Activated CD4-positive, alpha-beta T cell treated with anti-CD3 and anti-CD28 coated beads, Interleukin-2, amount 10 ng/mL, durations not matched to agents 7 days and 5 days (primary cell): ENCODE measurements at regions not wholly inside any gene's neighbourhood (a gene's known extent, or its start where the extent isn't known, plus 50 kb on each side); places are given as distances from the start of the nearest gene placed in this dataset.
"Not testable (repeated sequence)": the region's sequence is repeated elsewhere in the genome, so short reads cannot be mapped to it uniquely, and the experiment has no call there.

Source experiments
- CTCF ChIA-PET: fragments of 350-600 bp; sonication (Branson Sonifier 250); formaldehyde crosslinking; loops from one replicate; lab custom pipeline; 2021; ENCODE audit warnings: antibody characterized with exemption; lab: Charles Lee
- POLR2A ChIA-PET: fragments of 350-600 bp; sonication (Branson Sonifier 250); formaldehyde crosslinking; loops from one replicate; lab custom pipeline; 2021; ENCODE audit warnings: antibody characterized with exemption; lab: Charles Lee
- DNase-seq: peaks from one replicate; pipeline ENCODE4 v3.0.0-alpha.2; 2020
- H3K27ac Mint-ChIP-seq: one replicate; pipeline ENCODE4 v1.8.0; 2021; ENCODE audit warnings: mild to moderate bottlenecking, moderate library complexity, mixed read lengths
- H3K27me3 Mint-ChIP-seq: one replicate; pipeline ENCODE4 v1.8.0; 2021; ENCODE audit warnings: mixed read lengths
- H3K36me3 Mint-ChIP-seq: one replicate; pipeline ENCODE4 v1.8.0; 2021; ENCODE audit warnings: low read depth, mixed read lengths
- H3K4me1 Mint-ChIP-seq: one replicate; pipeline ENCODE4 v1.8.0; 2021; ENCODE audit warnings: mixed read lengths
- H3K4me3 Mint-ChIP-seq: one replicate; pipeline ENCODE4 v1.8.0; 2021; ENCODE audit warnings: mild to moderate bottlenecking, moderate library complexity, mixed read lengths
- H3K9me3 Mint-ChIP-seq: one replicate; pipeline ENCODE4 v1.8.0; 2021; ENCODE audit warnings: mixed read lengths

- no peaks in the 10 kb centered on the region for H3K4me1 Mint-ChIP-seq
- no peak overlapping the region for H3K27ac Mint-ChIP-seq
- no peak for DNase-seq
- no peaks in the 10 kb centered on the region for H3K27me3 Mint-ChIP-seq
- peaks cover 8% of the 10 kb centered on the region for H3K9me3 Mint-ChIP-seq
- no peaks in the 10 kb centered on the region for H3K36me3 Mint-ChIP-seq
- H3K4me3 Mint-ChIP-seq = no peak overlapping the region
- ChIA-PET POLR2A (no interaction called here), CTCF (no interaction called here)
Observed at GRCh38 chr3:26920646-26921478, 298.3 kb downstream of the LRRC3B start.

DNA sequence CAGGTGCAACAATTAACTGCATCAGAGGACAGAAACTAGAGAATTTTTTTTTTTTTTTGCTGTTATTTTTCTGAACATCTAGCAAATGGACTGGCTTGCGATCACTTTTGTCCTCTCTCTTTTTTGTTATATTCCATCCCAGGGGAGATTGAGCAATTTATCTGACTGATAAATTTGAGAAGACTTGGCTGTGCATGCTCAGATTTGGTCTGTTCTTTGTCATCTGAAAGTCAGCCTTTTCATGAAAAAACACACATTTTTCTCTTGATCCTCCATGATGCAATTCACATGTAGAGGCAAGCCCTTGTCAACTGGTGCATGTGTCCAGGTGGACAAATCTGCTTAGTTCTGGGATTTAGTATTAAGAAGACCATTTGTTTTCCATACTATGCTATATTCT lies 309.3 kb downstream of the LRRC3B start:
- Mint-ChIP-seq H3K4me3 (no peak overlapping the region), H3K36me3 (no peaks in the 10 kb centered on the region), H3K9me3 (no peaks in the 10 kb centered on the region), H3K4me1 (no peaks in the 10 kb centered on the region), H3K27ac (no peak overlapping the region), H3K27me3 (no peaks in the 10 kb centered on the region)
- POLR2A ChIA-PET = no interaction called here
- CTCF ChIA-PET = no interaction called here
- no peak for DNase-seq

GRCh38 chr3:26932752-26933151 lies 310.2 kb downstream of the LRRC3B start:
- Mint-ChIP-seq H3K36me3 (no peaks in the 10 kb centered on the region), H3K27ac (no peak overlapping the region), H3K9me3 (no peaks in the 10 kb centered on the region), H3K4me3 (no peak overlapping the region), H3K4me1 (no peaks in the 10 kb centered on the region), H3K27me3 (no peaks in the 10 kb centered on the region)
- ChIA-PET POLR2A (no interaction called here), CTCF (no interaction called here)
- DNase-seq = no peak

GRCh38 chr3:26945480-26945879 lies 322.9 kb downstream of the LRRC3B start:
- H3K4me1 Mint-ChIP-seq, H3K36me3 Mint-ChIP-seq, H3K4me3 Mint-ChIP-seq, DNase-seq, H3K27me3 Mint-ChIP-seq, POLR2A ChIA-PET, H3K27ac Mint-ChIP-seq: not testable (repeated sequence)
- CTCF ChIA-PET = interaction anchor here (0.6 kb wide), 1 partner anchor 10 kb away, joined by 3 read pairs; no protein-coding TSS in a partner anchor
- peaks cover 18% of the 10 kb centered on the region for H3K9me3 Mint-ChIP-seq

GRCh38 chr3:26960382-26960781 lies 337.8 kb downstream of the LRRC3B start:
- Mint-ChIP-seq H3K9me3 (peaks cover 13% of the 10 kb centered on the region), H3K4me1 (no peaks in the 10 kb centered on the region), H3K27me3 (no peaks in the 10 kb centered on the region), H3K36me3 (no peaks in the 10 kb centered on the region), H3K27ac (no peak overlapping the region), H3K4me3 (no peak overlapping the region)
- DNase-seq = no peak
- ChIA-PET CTCF (no interaction called here), POLR2A (no interaction called here)

DNA sequence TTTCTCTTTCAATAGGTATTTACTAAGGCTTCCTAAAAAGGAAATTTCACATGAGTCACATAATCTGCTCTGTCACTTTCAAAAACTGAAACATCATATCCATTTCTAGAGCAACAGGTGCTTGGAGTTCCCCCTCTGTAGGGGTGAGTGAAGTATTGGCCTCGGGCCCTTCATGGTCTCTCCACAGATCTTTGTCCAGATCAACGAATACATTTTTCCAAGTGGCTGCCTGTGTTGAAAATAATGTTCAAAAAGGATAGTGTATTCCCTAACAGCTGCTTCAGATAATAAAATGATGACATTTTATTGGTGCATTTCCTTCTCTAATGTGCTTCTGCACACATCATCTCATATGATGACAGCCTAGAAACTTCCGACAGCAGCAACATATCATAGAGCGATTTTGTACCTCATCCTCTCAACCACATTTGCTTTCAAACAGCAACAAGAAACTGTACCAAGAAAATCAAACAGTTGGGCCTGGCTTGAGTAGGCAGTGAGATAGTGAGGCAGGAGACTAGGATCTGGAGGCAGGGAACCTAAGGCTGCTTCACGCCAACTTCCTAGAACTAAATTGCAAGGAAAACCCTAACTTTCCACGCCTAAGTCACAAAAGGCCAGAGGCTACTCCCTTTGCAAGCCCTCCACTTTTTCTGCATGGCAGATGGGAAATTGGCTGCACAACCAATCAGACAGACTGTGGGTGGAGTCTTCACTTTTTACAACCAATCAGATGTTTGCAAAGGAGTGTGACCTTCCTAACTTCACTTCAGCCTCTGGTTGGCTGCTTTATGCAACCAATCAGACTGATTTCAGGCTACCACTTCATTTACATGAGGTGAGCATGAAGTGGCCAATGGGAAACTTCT lies 340.2 kb downstream of the LRRC3B start:
- Mint-ChIP-seq H3K4me1 (no peaks in the 10 kb centered on the region), H3K36me3 (no peaks in the 10 kb centered on the region), H3K27me3 (no peaks in the 10 kb centered on the region), H3K4me3 (no peak overlapping the region), H3K27ac (no peak overlapping the region), H3K9me3 (peaks cover 7% of the 10 kb centered on the region)
- POLR2A ChIA-PET = no interaction called here
- no peak for DNase-seq
- CTCF ChIA-PET = no interaction called here

GRCh38 chr3:26963361-26963743 lies 340.8 kb downstream of the LRRC3B start:
- Mint-ChIP-seq H3K4me3 (no peak overlapping the region), H3K4me1 (no peaks in the 10 kb centered on the region), H3K36me3 (no peaks in the 10 kb centered on the region), H3K9me3 (peaks cover 7% of the 10 kb centered on the region), H3K27ac (no peak overlapping the region), H3K27me3 (no peaks in the 10 kb centered on the region)
- ChIA-PET POLR2A (no interaction called here), CTCF (no interaction called here)
- no peak for DNase-seq

DNA sequence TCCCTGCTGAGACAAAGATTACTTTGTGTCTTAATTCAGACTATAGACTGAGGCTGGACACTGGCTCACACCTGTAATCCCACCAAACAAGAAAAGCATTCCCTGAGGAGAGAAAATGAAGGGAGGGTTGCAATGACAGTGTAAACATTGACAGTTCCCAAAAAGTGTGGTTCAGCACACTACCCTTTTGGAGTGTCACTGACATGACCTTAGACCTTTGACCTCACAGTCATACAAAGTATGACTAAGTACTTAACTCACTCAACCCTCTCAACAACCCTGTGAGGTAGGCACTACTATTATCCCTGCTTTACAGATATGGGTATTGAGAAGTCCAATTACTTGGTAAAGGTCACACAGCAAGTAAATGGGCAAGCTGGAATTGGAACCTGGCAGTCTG lies 341.7 kb downstream of the LRRC3B start:
- H3K4me1 Mint-ChIP-seq = no peaks in the 10 kb centered on the region
- no peaks in the 10 kb centered on the region for H3K36me3 Mint-ChIP-seq
- peaks cover 7% of the 10 kb centered on the region for H3K9me3 Mint-ChIP-seq
- H3K27ac Mint-ChIP-seq = no peak overlapping the region
- POLR2A ChIA-PET = no interaction called here
- H3K27me3 Mint-ChIP-seq = no peaks in the 10 kb centered on the region
- DNase-seq = no peak
- H3K4me3 Mint-ChIP-seq = no peak overlapping the region
- CTCF ChIA-PET = no interaction called here

DNA sequence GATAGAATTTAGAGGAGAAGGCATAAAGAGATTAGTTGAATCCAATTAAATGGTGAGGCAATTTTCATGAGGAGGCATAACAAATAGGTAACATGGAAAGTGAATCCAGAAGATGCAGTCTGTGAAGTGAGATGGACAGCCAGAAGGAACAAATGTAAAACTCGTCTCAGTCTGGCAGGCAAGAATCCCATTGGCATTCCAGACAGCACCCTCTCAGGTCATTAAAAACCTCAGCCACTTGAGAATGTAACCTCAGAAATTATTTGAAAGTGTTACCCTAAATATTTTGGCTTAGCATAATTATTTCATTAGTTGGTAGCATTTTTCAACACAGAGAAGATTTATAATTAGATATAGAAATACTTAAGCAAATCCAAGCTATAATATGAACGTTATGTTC lies 342.3 kb downstream of the LRRC3B start:
- no peak overlapping the region for H3K4me3 Mint-ChIP-seq
- no peaks in the 10 kb centered on the region for H3K36me3 Mint-ChIP-seq
- CTCF ChIA-PET = no interaction called here
- H3K9me3 Mint-ChIP-seq = peaks cover 7% of the 10 kb centered on the region
- no peaks in the 10 kb centered on the region for H3K27me3 Mint-ChIP-seq
- no peak for DNase-seq
- POLR2A ChIA-PET = no interaction called here
- no peak overlapping the region for H3K27ac Mint-ChIP-seq
- H3K4me1 Mint-ChIP-seq = no peaks in the 10 kb centered on the region

GRCh38 chr3:26967501-26967900 lies 344.9 kb downstream of the LRRC3B start:
- Mint-ChIP-seq H3K4me3 (no peak overlapping the region), H3K4me1 (no peaks in the 10 kb centered on the region), H3K9me3 (peaks cover 6% of the 10 kb centered on the region), H3K36me3 (no peaks in the 10 kb centered on the region), H3K27ac (no peak overlapping the region), H3K27me3 (no peaks in the 10 kb centered on the region)
- ChIA-PET POLR2A (no interaction called here), CTCF (no interaction called here)
- DNase-seq = no peak

- no peaks in the 10 kb centered on the region for H3K4me1 Mint-ChIP-seq
- CTCF ChIA-PET = no interaction called here
- no peaks in the 10 kb centered on the region for H3K36me3 Mint-ChIP-seq
Observed at GRCh38 chr3:26984416-26985390, 362.1 kb downstream of the LRRC3B start.

GRCh38 chr3:26989037-26989436 lies 366.5 kb downstream of the LRRC3B start:
- CTCF ChIA-PET = no interaction called here
- POLR2A ChIA-PET = no interaction called here

More at GRCh38 chr3:26984416-26985390, 362.1 kb downstream of the LRRC3B start:
- POLR2A ChIA-PET = no interaction called here
- DNase-seq = no peak
- Mint-ChIP-seq H3K9me3 (no peaks in the 10 kb centered on the region), H3K27ac (no peak overlapping the region), H3K27me3 (no peaks in the 10 kb centered on the region), H3K4me3 (no peak overlapping the region)

More at GRCh38 chr3:26989037-26989436, 366.5 kb downstream of the LRRC3B start:
- H3K27me3 Mint-ChIP-seq = no peaks in the 10 kb centered on the region
- no peaks in the 10 kb centered on the region for H3K4me1 Mint-ChIP-seq
- no peaks in the 10 kb centered on the region for H3K36me3 Mint-ChIP-seq
- DNase-seq = no peak
- H3K9me3 Mint-ChIP-seq = peaks cover 2% of the 10 kb centered on the region
- no peak overlapping the region for H3K27ac Mint-ChIP-seq
- H3K4me3 Mint-ChIP-seq = no peak overlapping the region
